Ovary (tissue), 7 donors: ENCODE measurements at regions not wholly inside any gene's neighbourhood (a gene's known extent, or its start where the extent isn't known, plus 50 kb on each side); places are given as distances from the start of the nearest gene placed in this dataset.
"Not testable (repeated sequence)": the region's sequence is repeated elsewhere in the genome, so short reads cannot be mapped to it uniquely, and the experiment has no call there.

Source experiments
- DNase-seq, 5 donors: peaks; one replicate each; pipeline ENCODE4 v3.0.0-alpha.2; 2019 to 2020
- H3K27ac ChIP-seq, 2 donors: fragments of 200-600 bp; one replicate each; pipeline versions ENCODE4 v1.5.1 to v1.8.0; 2019 to 2022
- H3K27me3 ChIP-seq: fragments of 200-600 bp; one replicate; pipeline ENCODE4 v1.8.0; 2022
- H3K36me3 ChIP-seq: fragments of 200-600 bp; sonication (generic); one replicate; pipeline ENCODE4 v1.5.1; 2019
- H3K4me1 ChIP-seq: one replicate; pipeline ENCODE4 v1.8.1; 2013; ENCODE audit warnings: mild to moderate bottlenecking, moderate library complexity; ENCODE audit not compliant: insufficient read depth
- H3K4me3 ChIP-seq: fragments of 200-600 bp; sonication (generic); one replicate; pipeline ENCODE4 v1.5.1; 2017
- H3K9me3 ChIP-seq, 2 donors: fragments of 200-600 bp in 1 of 2; sonication (generic) in 1 of 2; one replicate each; pipeline versions ENCODE4 v1.5.1 to v1.8.1; 2013 to 2019; ENCODE audit warnings: mild to moderate bottlenecking in 1 of 2, moderate library complexity in 1 of 2
- EP300 ChIP-seq: sonication (generic); formaldehyde crosslinking; IDR thresholded peaks from one replicate; pipeline ENCODE4 v1.6.1; 2017; ENCODE audit warnings: antibody characterized with exemption
- POLR2A ChIP-seq: fragments of 450-650 bp; IDR thresholded peaks from one replicate; pipeline ENCODE4 v1.6.1; 2017; ENCODE audit warnings: antibody characterized with exemption, mild to moderate bottlenecking, moderate library complexity
- WGBS, 3 donors: extraction: QIAGEN DNeasy Blood & Tissue Kit in 1 of 3; methylation state at CpG; one replicate each; pipeline versions ENCODE4 v1.1.5 to v1.1.7; 2013 to 2017; 5-methylcytosine and 5-hydroxymethylcytosine counted together
- intact Hi-C, 4 donors: fragments of 100-400 bp; cut with DNase I; formaldehyde crosslinking; loops; one replicate each; pipeline versions ENCODE4 v1.11.0 to v1.15.1; 2022 to 2023
- TF ChIP-seq, protein P1 (sequence below), 3 donors: fragments of 450-650 bp in 2 of 3; fragments of 200-600 bp in 1 of 3; IDR thresholded peaks; one replicate each; pipeline versions ENCODE4 v1.5.1 to v1.8.0; 2016 to 2022; ENCODE audit warnings: antibody characterized with exemption in 3 of 3, mild to moderate bottlenecking in 1 of 3
- donor health status: DM: no; HTN: no; CAD: no; lungs with moderate emphysema.
- donor health status: DM: no; HTN: no; CAD: no.
- donor health status: Bipolar disorder and iron deficiency.
- donor health status: DM: no; HTN: no; CAD: no.
- donor health status: DM: yes; HTN: yes; CAD: no.

DNA sequence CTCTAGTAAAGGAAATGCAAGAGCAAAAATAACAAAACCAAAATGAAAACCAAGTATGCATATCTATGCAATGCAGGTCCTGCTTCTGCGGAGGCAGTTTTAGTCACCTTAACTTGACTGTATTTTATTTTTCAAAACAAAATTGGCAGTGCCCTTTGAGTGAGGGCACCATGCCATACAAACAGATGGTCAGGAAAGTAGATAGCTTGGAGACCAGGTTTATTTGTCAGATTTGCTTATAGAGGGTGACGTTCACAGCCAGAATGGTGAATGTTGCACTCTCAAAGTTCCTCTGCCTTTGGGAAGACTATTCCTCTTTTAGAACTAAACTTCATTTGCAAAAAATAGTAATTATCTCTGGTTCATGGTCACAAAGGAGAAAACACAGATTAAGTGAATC, 801.9 kb downstream of the ANKRD7 start:
- Histone ChIP-seq H3K9me3 (no peaks in the 10 kb centered on the region), H3K27ac (no peak overlapping the region), H3K4me3 (no peak overlapping the region), H3K27me3 (no peaks in the 10 kb centered on the region), H3K4me1 (no peaks in the 10 kb centered on the region), H3K36me3 (no peaks in the 10 kb centered on the region)
- DNase-seq = no peak
- WGBS, 3 donors = 41 to 64% (median 47%) methylated on average over 2 of the region's 2 CpGs
- TF ChIP-seq POLR2A = no peak
- TF ChIP-seq, protein P1, sequence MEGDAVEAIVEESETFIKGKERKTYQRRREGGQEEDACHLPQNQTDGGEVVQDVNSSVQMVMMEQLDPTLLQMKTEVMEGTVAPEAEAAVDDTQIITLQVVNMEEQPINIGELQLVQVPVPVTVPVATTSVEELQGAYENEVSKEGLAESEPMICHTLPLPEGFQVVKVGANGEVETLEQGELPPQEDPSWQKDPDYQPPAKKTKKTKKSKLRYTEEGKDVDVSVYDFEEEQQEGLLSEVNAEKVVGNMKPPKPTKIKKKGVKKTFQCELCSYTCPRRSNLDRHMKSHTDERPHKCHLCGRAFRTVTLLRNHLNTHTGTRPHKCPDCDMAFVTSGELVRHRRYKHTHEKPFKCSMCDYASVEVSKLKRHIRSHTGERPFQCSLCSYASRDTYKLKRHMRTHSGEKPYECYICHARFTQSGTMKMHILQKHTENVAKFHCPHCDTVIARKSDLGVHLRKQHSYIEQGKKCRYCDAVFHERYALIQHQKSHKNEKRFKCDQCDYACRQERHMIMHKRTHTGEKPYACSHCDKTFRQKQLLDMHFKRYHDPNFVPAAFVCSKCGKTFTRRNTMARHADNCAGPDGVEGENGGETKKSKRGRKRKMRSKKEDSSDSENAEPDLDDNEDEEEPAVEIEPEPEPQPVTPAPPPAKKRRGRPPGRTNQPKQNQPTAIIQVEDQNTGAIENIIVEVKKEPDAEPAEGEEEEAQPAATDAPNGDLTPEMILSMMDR (IDR thresholded peaks at IDR 0.05) = no peak
- no peak for TF ChIP-seq EP300
- intact Hi-C loops = no loop called here

DNA sequence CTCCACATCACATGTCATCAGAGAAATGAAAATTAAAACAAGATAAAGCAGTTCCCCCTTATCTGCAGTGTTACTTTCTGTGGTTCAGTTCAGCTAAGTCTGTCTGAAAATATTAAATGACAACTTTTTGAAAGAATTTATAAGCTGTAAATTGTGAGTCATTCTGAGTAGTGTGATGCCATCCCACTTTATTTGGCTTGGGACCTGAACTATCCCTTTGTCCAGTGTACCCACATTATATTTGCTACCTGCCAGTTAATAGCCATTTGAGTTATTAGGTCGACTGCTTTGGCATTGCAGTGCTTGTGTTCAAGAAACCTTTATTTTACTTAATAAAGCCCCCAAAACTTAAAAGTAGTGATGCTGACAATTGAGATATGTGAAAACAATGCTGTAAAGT, 804.2 kb downstream of the ANKRD7 start:
- Histone ChIP-seq H3K36me3 (no peaks in the 10 kb centered on the region), H3K27me3 (no peaks in the 10 kb centered on the region), H3K4me3 (no peak overlapping the region), H3K4me1 (no peaks in the 10 kb centered on the region), H3K9me3 (no peaks in the 10 kb centered on the region), H3K27ac (no peak overlapping the region)
- TF ChIP-seq EP300 (no peak), POLR2A (no peak)
- TF ChIP-seq, protein P1 (IDR thresholded peaks at IDR 0.05) = no peak
- 52 to 65% (median 63%) methylated on average over 1 of the region's 1 CpG for WGBS, 3 donors
- no peak for DNase-seq
- intact Hi-C loops = no loop called here

DNA sequence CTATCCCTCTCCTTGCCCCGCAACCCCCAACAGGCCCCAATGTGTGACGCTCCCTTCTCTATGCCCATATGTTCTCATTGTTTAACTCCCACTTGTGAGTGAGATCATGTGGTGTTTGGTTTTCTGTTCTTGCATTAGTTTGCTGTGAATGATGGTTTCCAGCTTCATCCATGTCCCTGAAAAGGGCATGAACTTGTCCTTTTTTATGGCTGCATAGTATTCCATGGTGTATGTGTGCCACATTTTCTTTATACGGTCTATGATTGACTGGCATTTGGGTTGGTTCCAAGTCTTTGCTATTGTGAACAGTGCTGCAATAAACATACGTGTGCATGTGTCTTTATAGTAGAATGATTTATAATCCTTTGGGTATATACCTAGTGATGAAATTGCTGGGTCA, 807.6 kb downstream of the ANKRD7 start:
- H3K4me1 ChIP-seq, intact Hi-C loops, H3K27me3 ChIP-seq, H3K27ac ChIP-seq, H3K36me3 ChIP-seq, H3K4me3 ChIP-seq, H3K9me3 ChIP-seq, DNase-seq: not testable (repeated sequence)
- WGBS, 3 donors = 92 to 95% (median 92%) methylated on average over 4 of the region's 4 CpGs

DNA sequence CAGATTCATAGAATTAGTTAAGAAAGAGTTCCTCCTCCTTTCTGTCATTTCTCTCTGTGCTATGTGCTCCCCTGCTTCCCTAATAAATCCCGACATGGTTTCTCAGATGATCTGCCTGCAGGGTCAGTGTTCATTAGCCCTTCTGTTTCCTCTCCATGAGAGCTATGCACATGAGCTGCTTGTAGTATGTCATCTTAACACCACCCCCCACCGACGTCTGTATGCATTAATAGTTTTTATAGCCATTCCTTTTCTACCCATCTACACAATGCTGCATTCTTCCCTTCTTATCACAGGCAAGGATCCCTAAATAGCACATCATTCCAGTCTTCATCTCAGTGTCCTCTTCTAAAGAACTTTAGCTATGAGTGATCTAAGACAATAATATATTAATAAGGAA, 809.1 kb downstream of the ANKRD7 start:
- Histone ChIP-seq H3K27me3 (no peaks in the 10 kb centered on the region), H3K4me3 (no peak overlapping the region), H3K27ac (no peak overlapping the region), H3K9me3 (no peaks in the 10 kb centered on the region), H3K36me3 (no peaks in the 10 kb centered on the region), H3K4me1 (no peaks in the 10 kb centered on the region)
- no peak for DNase-seq
- 46 to 65% (median 62%) methylated on average over 3 of the region's 3 CpGs for WGBS, 3 donors
- TF ChIP-seq, protein P1 (IDR thresholded peaks at IDR 0.05) = no peak
- no peak for TF ChIP-seq POLR2A
- TF ChIP-seq EP300 = no peak
- intact Hi-C loops = no loop called here

DNA sequence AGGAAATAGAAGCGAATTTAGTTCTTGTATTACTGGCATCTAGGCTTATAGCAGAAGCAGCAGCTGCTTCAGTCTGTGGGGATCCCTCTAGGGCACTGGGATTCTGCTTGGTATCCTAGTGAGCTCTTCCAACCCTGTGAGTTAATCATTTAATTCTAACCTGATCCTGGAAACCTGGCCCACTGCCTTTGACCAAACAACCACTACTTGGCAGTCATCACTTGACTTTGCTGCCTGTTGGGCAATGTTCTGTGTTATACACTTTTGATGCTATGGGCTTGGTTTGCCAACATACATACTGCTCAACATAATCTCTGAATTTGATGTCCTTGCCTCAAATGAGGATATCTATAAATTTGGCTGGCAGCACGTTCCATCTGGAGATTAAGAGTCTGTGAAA, 813.4 kb downstream of the ANKRD7 start:
- TF ChIP-seq, protein P1 (IDR thresholded peaks at IDR 0.05) = no peak
- TF ChIP-seq POLR2A (no peak), EP300 (no peak)
- WGBS, 3 donors = 67 to 73% (median 70%) methylated on average over 2 of the region's 2 CpGs
- no peak for DNase-seq
- intact Hi-C loops = no loop called here
- H3K36me3 ChIP-seq = no peaks in the 10 kb centered on the region
- no peak overlapping the region for H3K27ac ChIP-seq
- H3K4me3 ChIP-seq = no peak overlapping the region
- no peaks in the 10 kb centered on the region for H3K4me1 ChIP-seq
- no peaks in the 10 kb centered on the region for H3K9me3 ChIP-seq
- H3K27me3 ChIP-seq = no peaks in the 10 kb centered on the region
